ENCODE measurements at regions not wholly inside any gene's neighbourhood (a gene's known extent, or its start where the extent isn't known, plus 50 kb on each side); places are given as distances from the start of the nearest gene placed in this dataset.

- no peaks in the 10 kb centered on the region for H3K9me3 ChIP-seq
- H3K27ac ChIP-seq: no peak overlapping the region
- TF ChIP-seq POLR2A (IDR thresholded peaks at IDR 0.05): no peak
- TF ChIP-seq, protein P1, sequence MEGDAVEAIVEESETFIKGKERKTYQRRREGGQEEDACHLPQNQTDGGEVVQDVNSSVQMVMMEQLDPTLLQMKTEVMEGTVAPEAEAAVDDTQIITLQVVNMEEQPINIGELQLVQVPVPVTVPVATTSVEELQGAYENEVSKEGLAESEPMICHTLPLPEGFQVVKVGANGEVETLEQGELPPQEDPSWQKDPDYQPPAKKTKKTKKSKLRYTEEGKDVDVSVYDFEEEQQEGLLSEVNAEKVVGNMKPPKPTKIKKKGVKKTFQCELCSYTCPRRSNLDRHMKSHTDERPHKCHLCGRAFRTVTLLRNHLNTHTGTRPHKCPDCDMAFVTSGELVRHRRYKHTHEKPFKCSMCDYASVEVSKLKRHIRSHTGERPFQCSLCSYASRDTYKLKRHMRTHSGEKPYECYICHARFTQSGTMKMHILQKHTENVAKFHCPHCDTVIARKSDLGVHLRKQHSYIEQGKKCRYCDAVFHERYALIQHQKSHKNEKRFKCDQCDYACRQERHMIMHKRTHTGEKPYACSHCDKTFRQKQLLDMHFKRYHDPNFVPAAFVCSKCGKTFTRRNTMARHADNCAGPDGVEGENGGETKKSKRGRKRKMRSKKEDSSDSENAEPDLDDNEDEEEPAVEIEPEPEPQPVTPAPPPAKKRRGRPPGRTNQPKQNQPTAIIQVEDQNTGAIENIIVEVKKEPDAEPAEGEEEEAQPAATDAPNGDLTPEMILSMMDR (IDR thresholded peaks at IDR 0.05): no peak
- H3K27me3 ChIP-seq: no peaks in the 10 kb centered on the region
- no peaks in the 10 kb centered on the region for H3K4me1 ChIP-seq
- no peak overlapping the region for H3K4me3 ChIP-seq
- H3K36me3 ChIP-seq: no peaks in the 10 kb centered on the region
- no peak for DNase-seq
Observed at GRCh38 chr2:82731824-82732223, 1727.3 kb downstream of the SUCLG1 start.

DNA sequence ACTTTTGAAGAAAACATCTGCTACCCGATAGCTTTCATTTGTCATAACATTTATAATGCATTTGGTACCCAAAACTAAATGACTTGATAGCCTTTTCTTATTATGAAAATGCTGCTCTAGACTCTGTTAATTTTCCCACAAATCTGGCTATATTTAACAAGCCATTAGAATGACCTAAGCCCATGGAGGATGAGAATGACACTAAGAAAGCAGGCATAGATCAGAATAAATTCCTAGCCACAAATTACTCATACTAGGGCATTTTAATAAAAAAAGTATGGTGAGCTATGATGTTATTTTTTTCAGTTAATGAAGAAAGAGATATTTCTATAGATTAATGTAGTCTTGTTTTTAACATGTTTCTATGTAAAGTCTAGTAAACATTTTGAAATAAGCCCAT, 1728.3 kb downstream of the SUCLG1 start:
- no peaks in the 10 kb centered on the region for H3K27me3 ChIP-seq
- H3K4me1 ChIP-seq: no peaks in the 10 kb centered on the region
- no peak overlapping the region for H3K4me3 ChIP-seq
- no peak for TF ChIP-seq POLR2A (IDR thresholded peaks at IDR 0.05)
- TF ChIP-seq, protein P1 (IDR thresholded peaks at IDR 0.05): no peak
- no peaks in the 10 kb centered on the region for H3K9me3 ChIP-seq
- no peak for DNase-seq
- H3K27ac ChIP-seq: no peak overlapping the region
- H3K36me3 ChIP-seq: no peaks in the 10 kb centered on the region

DNA sequence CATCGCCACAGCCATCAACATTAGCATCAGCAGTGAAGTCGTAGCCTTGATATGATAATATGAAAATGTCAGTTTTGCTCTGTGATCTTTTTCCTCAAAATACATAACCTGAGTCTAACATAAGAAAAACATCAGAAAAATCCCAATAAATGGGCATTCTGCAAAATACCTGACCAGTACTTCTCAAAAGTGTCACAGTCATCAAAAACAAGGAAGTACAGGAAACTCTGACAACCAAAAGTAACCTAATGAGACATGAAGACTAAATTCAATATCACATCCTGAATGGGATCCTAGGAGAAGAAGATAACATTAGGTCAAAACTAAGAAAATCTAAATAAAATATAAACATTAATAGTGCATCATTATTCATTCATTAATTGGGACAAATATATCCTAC, 1731.0 kb downstream of the SUCLG1 start:
- no peaks in the 10 kb centered on the region for H3K36me3 ChIP-seq
- H3K27ac ChIP-seq: no peak overlapping the region
- no peaks in the 10 kb centered on the region for H3K27me3 ChIP-seq
- no peaks in the 10 kb centered on the region for H3K9me3 ChIP-seq
- no peak overlapping the region for H3K4me3 ChIP-seq
- H3K4me1 ChIP-seq: no peaks in the 10 kb centered on the region
- TF ChIP-seq, protein P1 (IDR thresholded peaks at IDR 0.05): no peak
- TF ChIP-seq POLR2A (IDR thresholded peaks at IDR 0.05): no peak
- DNase-seq: no peak

GRCh38 chr2:82708681-82709080, 1750.4 kb downstream of the SUCLG1 start:
- Histone ChIP-seq H3K36me3 (no peaks in the 10 kb centered on the region), H3K9me3 (no peaks in the 10 kb centered on the region), H3K4me3 (no peak overlapping the region), H3K27me3 (no peaks in the 10 kb centered on the region), H3K27ac (no peak overlapping the region), H3K4me1 (no peaks in the 10 kb centered on the region)
- no peak for DNase-seq
- TF ChIP-seq, protein P1 (IDR thresholded peaks at IDR 0.05): no peak
- TF ChIP-seq POLR2A (IDR thresholded peaks at IDR 0.05): no peak

DNA sequence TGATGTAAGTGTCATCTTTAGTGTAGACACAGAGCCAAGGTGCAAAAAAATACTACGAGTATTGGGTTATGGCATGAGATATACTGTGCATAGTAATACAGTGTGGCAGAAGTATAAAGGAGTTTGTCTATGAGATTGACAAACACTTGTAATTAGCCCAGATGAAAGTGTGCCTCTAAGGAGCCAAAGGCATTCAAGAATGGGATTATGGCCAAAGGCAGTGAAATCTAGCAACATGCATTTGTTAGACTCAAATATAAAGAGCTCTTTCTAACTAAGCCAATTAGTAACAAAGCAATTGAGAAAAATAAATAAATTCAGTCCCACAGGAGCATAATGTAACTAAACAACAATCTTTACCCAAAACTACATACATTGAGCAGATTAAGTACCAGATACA, 1761.8 kb downstream of the SUCLG1 start:
- no peaks in the 10 kb centered on the region for H3K36me3 ChIP-seq
- H3K9me3 ChIP-seq: no peaks in the 10 kb centered on the region
- H3K27me3 ChIP-seq: no peaks in the 10 kb centered on the region
- no peak overlapping the region for H3K4me3 ChIP-seq
- no peaks in the 10 kb centered on the region for H3K4me1 ChIP-seq
- DNase-seq: no peak
- TF ChIP-seq, protein P1 (IDR thresholded peaks at IDR 0.05): no peak
- H3K27ac ChIP-seq: no peak overlapping the region

GRCh38 chr2:82694431-82694830, 1764.6 kb downstream of the SUCLG1 start:
- H3K9me3 ChIP-seq: no peaks in the 10 kb centered on the region
- no peaks in the 10 kb centered on the region for H3K27me3 ChIP-seq
- TF ChIP-seq, protein P1 (IDR thresholded peaks at IDR 0.05): no peak
- TF ChIP-seq POLR2A (IDR thresholded peaks at IDR 0.05): no peak
- H3K27ac ChIP-seq: no peak overlapping the region
- no peaks in the 10 kb centered on the region for H3K36me3 ChIP-seq
- H3K4me1 ChIP-seq: no peaks in the 10 kb centered on the region
- DNase-seq: no peak
- H3K4me3 ChIP-seq: no peak overlapping the region
